ENCODE measurements at regions not wholly inside any gene's neighbourhood (a gene's known extent, or its start where the extent isn't known, plus 50 kb on each side); places are given as distances from the start of the nearest gene placed in this dataset.
"Not testable (repeated sequence)": the region's sequence is repeated elsewhere in the genome, so short reads cannot be mapped to it uniquely, and the experiment has no call there.

DNA sequence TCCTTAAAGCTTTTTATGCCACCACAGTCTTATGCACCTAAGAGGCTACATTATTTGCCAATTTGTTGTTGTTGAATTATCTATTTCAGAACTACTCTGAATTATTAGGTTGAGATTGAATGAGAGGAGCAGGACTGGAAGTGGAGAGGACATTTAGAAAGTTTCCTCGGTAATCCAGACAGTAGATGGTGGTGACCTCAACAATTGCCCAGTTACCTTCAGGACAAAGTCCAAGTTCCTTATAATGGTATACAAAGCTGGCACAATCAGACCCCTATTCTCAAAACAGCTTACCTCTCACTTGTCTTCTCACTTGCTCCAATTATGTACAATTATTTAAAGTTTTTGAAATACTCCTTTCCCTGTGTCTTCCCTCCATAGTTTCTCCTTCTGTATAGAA lies 93.3 kb upstream of the NBPF9 start:
- TF ChIP-seq POLR2AphosphoS5 (IDR thresholded peaks at IDR 0.05; ENCODE audit: low read depth, low read length); SIN3A (IDR thresholded peaks at IDR 0.05; ENCODE audit: borderline replicate concordance, insufficient read depth, low read depth, low read length); TCF7L2 (IDR thresholded peaks at IDR 0.05; ENCODE audit: low read depth, low read length): not testable (repeated sequence)
- TF ChIP-seq, protein P1, sequence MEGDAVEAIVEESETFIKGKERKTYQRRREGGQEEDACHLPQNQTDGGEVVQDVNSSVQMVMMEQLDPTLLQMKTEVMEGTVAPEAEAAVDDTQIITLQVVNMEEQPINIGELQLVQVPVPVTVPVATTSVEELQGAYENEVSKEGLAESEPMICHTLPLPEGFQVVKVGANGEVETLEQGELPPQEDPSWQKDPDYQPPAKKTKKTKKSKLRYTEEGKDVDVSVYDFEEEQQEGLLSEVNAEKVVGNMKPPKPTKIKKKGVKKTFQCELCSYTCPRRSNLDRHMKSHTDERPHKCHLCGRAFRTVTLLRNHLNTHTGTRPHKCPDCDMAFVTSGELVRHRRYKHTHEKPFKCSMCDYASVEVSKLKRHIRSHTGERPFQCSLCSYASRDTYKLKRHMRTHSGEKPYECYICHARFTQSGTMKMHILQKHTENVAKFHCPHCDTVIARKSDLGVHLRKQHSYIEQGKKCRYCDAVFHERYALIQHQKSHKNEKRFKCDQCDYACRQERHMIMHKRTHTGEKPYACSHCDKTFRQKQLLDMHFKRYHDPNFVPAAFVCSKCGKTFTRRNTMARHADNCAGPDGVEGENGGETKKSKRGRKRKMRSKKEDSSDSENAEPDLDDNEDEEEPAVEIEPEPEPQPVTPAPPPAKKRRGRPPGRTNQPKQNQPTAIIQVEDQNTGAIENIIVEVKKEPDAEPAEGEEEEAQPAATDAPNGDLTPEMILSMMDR (IDR thresholded peaks at IDR 0.05): not testable (repeated sequence)
- TF ChIP-seq, protein P2, sequence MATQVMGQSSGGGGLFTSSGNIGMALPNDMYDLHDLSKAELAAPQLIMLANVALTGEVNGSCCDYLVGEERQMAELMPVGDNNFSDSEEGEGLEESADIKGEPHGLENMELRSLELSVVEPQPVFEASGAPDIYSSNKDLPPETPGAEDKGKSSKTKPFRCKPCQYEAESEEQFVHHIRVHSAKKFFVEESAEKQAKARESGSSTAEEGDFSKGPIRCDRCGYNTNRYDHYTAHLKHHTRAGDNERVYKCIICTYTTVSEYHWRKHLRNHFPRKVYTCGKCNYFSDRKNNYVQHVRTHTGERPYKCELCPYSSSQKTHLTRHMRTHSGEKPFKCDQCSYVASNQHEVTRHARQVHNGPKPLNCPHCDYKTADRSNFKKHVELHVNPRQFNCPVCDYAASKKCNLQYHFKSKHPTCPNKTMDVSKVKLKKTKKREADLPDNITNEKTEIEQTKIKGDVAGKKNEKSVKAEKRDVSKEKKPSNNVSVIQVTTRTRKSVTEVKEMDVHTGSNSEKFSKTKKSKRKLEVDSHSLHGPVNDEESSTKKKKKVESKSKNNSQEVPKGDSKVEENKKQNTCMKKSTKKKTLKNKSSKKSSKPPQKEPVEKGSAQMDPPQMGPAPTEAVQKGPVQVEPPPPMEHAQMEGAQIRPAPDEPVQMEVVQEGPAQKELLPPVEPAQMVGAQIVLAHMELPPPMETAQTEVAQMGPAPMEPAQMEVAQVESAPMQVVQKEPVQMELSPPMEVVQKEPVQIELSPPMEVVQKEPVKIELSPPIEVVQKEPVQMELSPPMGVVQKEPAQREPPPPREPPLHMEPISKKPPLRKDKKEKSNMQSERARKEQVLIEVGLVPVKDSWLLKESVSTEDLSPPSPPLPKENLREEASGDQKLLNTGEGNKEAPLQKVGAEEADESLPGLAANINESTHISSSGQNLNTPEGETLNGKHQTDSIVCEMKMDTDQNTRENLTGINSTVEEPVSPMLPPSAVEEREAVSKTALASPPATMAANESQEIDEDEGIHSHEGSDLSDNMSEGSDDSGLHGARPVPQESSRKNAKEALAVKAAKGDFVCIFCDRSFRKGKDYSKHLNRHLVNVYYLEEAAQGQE (IDR thresholded peaks at IDR 0.05; ENCODE audit: insufficient read depth in 1 of 2, low read depth in 2 of 2, low read length in 1 of 2): not testable (repeated sequence)
